T-helper 17 cell (primary cell): ENCODE measurements at regions not wholly inside any gene's neighbourhood (a gene's known extent, or its start where the extent isn't known, plus 50 kb on each side); places are given as distances from the start of the nearest gene placed in this dataset.

Experiments used
- ATAC-seq: fragments of 150-1000 bp; cut with Tn5 transposase; 2 replicates; pipeline ENCODE4 v1.10.0; 2021; ENCODE audit warnings: mild to moderate bottlenecking, moderate library complexity
- DNase-seq, 3 donors: peaks; one replicate each; pipeline versions ENCODE4 v3.0.0 to v3.0.0-alpha.2; 2020 to 2021
- H3K9me3 ChIP-seq: one replicate; pipeline ENCODE4 v1.7.0; 2013; ENCODE audit warnings: low read length, mild to moderate bottlenecking; ENCODE audit not compliant: control insufficient read depth, poor library complexity, severe bottlenecking
- H3K27ac Mint-ChIP-seq: one replicate; pipeline ENCODE4 v1.8.0; 2022; ENCODE audit warnings: mild to moderate bottlenecking, moderate library complexity, mixed read lengths
- H3K27me3 Mint-ChIP-seq: one replicate; pipeline ENCODE4 v1.8.0; 2022; ENCODE audit warnings: mixed read lengths
- H3K36me3 Mint-ChIP-seq: one replicate; pipeline ENCODE4 v1.8.0; 2022; ENCODE audit warnings: low read depth, mixed read lengths
- H3K4me1 Mint-ChIP-seq: one replicate; pipeline ENCODE4 v1.8.0; 2022; ENCODE audit warnings: mild to moderate bottlenecking, mixed read lengths
- H3K4me3 Mint-ChIP-seq: one replicate; pipeline ENCODE4 v1.8.0; 2022; ENCODE audit warnings: mild to moderate bottlenecking, moderate library complexity, mixed read lengths

DNA sequence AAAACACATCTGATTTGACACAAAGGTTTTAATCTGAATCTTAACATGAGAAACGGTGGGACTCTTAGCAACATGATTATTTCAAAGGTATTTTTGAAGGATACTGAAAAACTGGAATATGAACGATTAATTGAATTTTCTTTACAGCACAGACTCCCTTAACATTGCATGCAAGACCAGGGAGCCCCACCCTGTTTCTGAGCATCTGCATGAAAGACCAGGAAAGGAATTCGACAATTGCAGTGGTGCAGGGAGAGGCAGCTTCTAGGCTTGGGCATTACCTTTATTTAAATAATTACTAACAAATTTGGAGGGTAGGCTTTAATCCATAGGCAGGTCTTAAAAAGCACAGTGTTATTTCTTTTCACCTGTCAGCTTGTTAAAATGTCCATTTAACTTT, 240.6 kb upstream of the TOPAZ1 start:
- Mint-ChIP-seq H3K36me3 (no peaks in the 10 kb centered on the region), H3K27me3 (peaks cover 80% of the 10 kb centered on the region), H3K27ac (no peak overlapping the region), H3K4me3 (no peak overlapping the region), H3K4me1 (peaks cover 23% of the 10 kb centered on the region)
- peaks cover 4% of the 10 kb centered on the region for H3K9me3 ChIP-seq
- ATAC-seq: no peak
- no peak for DNase-seq

DNA sequence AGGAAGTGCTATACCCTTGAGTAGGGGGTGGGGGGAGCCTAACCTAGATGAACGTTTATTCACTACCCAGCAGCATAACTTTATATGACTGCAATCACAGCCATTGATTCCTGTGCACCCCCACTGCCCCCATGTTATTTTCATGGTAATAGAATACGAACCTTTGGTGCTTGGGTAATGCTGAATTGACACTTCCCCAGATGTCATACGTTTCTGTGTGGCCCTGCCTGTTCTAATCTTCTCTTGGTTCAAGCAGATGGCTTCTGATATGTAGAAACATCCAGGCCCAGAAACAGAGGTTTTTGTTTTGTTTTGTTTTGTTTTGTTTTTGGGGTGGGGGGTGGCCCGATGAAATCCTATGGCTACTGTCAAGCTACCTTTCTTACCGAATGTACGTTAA, 237.9 kb upstream of the TOPAZ1 start:
- Mint-ChIP-seq H3K36me3 (no peaks in the 10 kb centered on the region), H3K4me1 (peaks cover 5% of the 10 kb centered on the region), H3K27ac (no peak overlapping the region), H3K4me3 (no peak overlapping the region), H3K27me3 (peaks cover 63% of the 10 kb centered on the region)
- ATAC-seq (no peak), DNase-seq (no peak)
- peaks cover 4% of the 10 kb centered on the region for H3K9me3 ChIP-seq

DNA sequence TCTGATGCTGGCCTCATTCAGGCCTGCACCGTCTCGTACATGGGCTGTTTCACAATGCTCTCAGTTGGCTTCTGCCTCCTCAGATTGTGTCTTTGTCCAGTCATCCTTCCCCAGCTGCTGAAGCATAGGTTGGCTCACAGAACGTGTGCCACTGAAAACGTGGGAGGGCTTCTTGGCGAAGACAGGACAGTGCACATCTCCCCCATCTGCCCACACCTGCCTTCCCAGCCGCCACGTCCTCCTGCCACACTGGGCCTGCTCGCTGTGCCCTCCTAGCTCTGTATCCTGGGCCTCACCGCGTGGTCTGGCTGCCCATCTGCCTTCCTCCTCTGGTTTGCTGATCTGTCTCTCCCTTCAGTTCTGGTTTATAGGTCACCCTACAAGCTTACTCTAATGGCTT, 230.0 kb upstream of the TOPAZ1 start:
- ATAC-seq (no peak), DNase-seq (no peak)
- H3K4me3 Mint-ChIP-seq: no peak overlapping the region
- H3K36me3 Mint-ChIP-seq: peaks cover 10% of the 10 kb centered on the region
- no peaks in the 10 kb centered on the region for H3K9me3 ChIP-seq
- H3K4me1 Mint-ChIP-seq: no peaks in the 10 kb centered on the region
- H3K27me3 Mint-ChIP-seq: peaks cover 50% of the 10 kb centered on the region
- no peak overlapping the region for H3K27ac Mint-ChIP-seq

DNA sequence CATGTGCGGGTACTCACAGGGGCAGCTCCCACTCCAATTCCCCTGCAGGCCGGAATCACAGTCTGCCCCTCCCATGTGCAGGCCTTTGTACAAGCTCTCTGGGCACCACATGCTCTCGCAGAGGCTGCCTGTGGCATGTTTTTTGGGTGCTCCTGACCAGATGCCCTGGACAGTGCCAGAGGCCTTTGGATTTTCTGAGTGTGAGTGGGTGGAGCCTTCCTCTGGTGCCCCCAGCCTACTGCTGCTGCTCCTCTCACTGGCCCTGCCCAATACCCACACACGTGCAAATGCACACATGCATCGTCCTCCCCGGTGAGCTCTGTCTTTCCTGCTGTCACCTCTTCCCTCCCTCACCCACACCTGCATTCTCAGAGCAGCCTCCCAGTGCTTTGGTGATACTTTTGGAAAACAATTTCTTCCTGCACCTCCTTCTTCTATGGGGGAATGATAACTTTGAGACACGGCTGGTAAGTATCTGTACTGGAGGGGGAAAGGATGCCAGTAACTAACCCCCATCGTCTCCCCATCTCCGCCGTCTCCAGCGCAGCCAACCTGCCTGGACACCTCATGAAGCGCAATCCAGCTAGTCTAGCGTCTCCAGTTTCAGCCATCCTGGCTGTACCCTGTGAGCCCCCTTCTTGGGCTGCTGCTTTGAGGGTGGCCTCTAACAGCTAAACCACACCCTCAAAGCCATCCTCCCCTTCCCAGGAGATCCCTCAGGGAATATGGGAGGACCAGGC, 229.4 kb upstream of the TOPAZ1 start:
- no peaks in the 10 kb centered on the region for H3K4me1 Mint-ChIP-seq
- H3K27me3 Mint-ChIP-seq: peaks cover 54% of the 10 kb centered on the region
- no peak overlapping the region for H3K27ac Mint-ChIP-seq
- no peak for ATAC-seq
- peaks cover 10% of the 10 kb centered on the region for H3K36me3 Mint-ChIP-seq
- no peak overlapping the region for H3K4me3 Mint-ChIP-seq
- DNase-seq: no peak
- H3K9me3 ChIP-seq: no peaks in the 10 kb centered on the region

DNA sequence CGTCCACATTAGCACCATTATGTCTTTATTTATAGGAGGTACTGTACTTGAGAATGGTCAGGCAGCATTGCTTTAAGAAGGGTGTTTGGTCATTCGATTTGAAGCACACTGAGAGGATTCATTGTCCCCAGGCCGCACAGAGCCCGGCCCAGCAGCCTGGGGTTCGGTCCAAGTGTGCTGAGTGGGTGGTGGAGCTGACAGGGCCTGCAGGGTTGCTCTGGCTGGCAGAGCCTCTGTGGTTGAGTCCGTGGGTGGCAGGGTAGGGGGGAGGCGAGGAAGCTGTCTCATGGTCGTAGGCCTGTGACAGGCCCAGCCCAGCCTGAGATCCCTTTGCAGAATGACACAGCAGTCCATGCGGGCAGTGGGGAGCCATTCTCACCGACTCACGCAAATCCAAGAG, 227.7 kb upstream of the TOPAZ1 start:
- DNase-seq: no peak
- Mint-ChIP-seq H3K27ac (no peak overlapping the region), H3K36me3 (peaks cover 10% of the 10 kb centered on the region), H3K4me1 (no peaks in the 10 kb centered on the region), H3K4me3 (no peak overlapping the region), H3K27me3 (peaks cover 54% of the 10 kb centered on the region)
- H3K9me3 ChIP-seq: no peaks in the 10 kb centered on the region
- no peak for ATAC-seq

GRCh38 chr3:44015170-44015569, 226.5 kb upstream of the TOPAZ1 start:
- H3K27ac Mint-ChIP-seq: no peak overlapping the region
- peaks cover 57% of the 10 kb centered on the region for H3K27me3 Mint-ChIP-seq
- H3K36me3 Mint-ChIP-seq: peaks cover 10% of the 10 kb centered on the region
- no peak overlapping the region for H3K4me3 Mint-ChIP-seq
- H3K9me3 ChIP-seq: no peaks in the 10 kb centered on the region
- DNase-seq (no peak), ATAC-seq (no peak)
- no peaks in the 10 kb centered on the region for H3K4me1 Mint-ChIP-seq

GRCh38 chr3:44016818-44017217, 224.9 kb upstream of the TOPAZ1 start:
- Mint-ChIP-seq H3K27me3 (peaks cover 62% of the 10 kb centered on the region), H3K4me1 (no peaks in the 10 kb centered on the region), H3K4me3 (no peak overlapping the region), H3K27ac (no peak overlapping the region), H3K36me3 (peaks cover 4% of the 10 kb centered on the region)
- H3K9me3 ChIP-seq: no peaks in the 10 kb centered on the region
- ATAC-seq (no peak), DNase-seq (no peak)

- Mint-ChIP-seq H3K36me3 (peaks cover 2% of the 10 kb centered on the region), H3K27me3 (peaks cover 62% of the 10 kb centered on the region), H3K27ac (no peak overlapping the region), H3K4me3 (no peak overlapping the region), H3K4me1 (peaks cover 3% of the 10 kb centered on the region)
- no peaks in the 10 kb centered on the region for H3K9me3 ChIP-seq
- ATAC-seq: no peak
- no peak for DNase-seq
Measured at GRCh38 chr3:44018926-44019325, 222.8 kb upstream of the TOPAZ1 start.

DNA sequence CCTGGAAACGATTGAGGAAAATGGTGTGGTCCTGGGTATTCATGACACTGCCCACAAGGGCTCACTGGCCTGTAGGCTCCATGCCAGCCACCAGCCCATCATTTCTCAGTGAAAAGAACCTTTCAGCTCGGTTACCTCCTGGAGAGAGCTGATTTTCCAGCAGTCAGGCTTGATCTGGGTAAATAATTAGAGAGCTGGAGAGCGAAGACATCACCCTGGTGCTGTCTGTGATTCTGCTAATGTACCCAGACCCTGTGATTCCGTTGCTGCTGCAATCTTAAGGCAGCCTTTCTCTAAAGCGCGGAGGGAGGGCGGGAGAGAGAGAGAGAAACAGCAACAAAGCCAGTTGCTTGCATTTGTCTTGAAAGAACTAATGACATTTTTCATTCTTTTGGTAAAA, 221.9 kb upstream of the TOPAZ1 start:
- H3K27ac Mint-ChIP-seq: no peak overlapping the region
- DNase-seq: no peak
- peaks cover 2% of the 10 kb centered on the region for H3K36me3 Mint-ChIP-seq
- no peaks in the 10 kb centered on the region for H3K9me3 ChIP-seq
- H3K4me1 Mint-ChIP-seq: peaks cover 3% of the 10 kb centered on the region
- H3K27me3 Mint-ChIP-seq: peaks cover 70% of the 10 kb centered on the region
- no peak for ATAC-seq
- no peak overlapping the region for H3K4me3 Mint-ChIP-seq

DNA sequence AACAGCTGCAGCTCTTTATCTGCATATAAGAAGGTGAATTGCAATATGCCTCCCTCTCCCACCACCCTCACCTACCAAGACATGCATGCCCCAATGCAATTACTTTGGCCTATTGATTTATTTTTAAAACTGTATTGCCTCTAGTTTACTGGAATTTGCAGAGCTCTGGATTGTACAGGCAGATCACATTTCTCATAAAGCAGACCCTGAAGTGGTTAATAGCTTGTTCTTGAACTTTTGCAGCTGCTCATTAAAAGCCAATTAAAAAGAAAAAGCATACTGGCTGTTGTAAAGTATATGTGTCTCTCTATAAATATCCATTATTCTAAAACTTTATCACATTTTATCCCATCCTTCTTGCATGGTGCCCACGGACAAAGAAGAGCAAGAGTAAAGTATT, 221.5 kb upstream of the TOPAZ1 start:
- H3K36me3 Mint-ChIP-seq: peaks cover 2% of the 10 kb centered on the region
- H3K4me1 Mint-ChIP-seq: peaks cover 3% of the 10 kb centered on the region
- no peaks in the 10 kb centered on the region for H3K9me3 ChIP-seq
- DNase-seq: no peak
- no peak for ATAC-seq
- H3K27ac Mint-ChIP-seq: no peak overlapping the region
- peaks cover 70% of the 10 kb centered on the region for H3K27me3 Mint-ChIP-seq
- H3K4me3 Mint-ChIP-seq: no peak overlapping the region

DNA sequence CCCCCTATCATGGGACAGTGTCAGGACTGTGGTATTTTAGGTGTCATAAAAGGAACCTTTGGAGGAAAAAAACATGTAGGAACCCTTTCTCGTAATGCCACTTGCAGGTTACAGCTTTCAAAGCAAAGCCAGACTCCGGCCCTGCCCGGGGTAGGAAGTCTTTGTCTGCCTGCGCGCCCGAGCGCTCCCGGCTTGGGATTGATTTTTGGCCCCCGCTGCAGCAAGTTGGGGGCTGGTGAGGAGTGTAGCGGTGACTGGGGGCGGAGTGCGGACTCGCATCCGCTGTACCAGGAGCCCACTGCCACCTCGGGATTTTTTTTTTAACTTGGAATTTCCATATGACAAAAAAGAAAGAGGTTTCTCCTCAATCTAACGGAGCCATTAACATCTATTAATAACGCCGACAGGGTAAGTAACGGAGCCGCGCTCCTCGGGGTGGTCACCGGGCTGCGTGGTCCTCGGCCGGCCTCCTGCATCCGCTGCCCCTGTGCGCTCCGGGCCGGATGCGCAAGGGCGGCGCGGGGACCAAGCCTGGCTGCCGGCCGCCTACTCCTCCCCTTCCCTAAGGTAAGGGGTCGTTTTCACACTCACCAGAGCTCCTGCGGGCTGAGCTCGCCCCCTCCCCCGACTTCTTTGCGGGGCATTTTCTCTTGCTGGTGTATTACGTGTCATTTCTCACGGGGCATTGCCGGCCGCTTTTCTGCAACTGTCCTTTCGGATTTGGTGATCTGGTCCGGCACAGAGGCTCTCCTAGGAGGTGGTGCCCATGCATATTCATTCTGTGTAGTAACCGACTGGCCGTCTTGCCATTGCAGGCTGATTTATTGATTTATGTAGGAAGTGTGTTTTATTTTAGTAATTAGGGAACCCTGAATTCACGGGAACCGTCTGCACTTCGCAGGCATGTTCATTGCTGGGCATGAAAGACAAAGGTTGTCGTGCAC, 219.8 kb upstream of the TOPAZ1 start:
- peaks cover 3% of the 10 kb centered on the region for H3K4me1 Mint-ChIP-seq
- H3K27me3 Mint-ChIP-seq: peaks cover 81% of the 10 kb centered on the region
- H3K36me3 Mint-ChIP-seq: no peaks in the 10 kb centered on the region
- ATAC-seq (no peak), DNase-seq (no peak)
- H3K9me3 ChIP-seq: no peaks in the 10 kb centered on the region
- no peak overlapping the region for H3K27ac Mint-ChIP-seq
- H3K4me3 Mint-ChIP-seq: peak overlapping the region; percentile 61

GRCh38 chr3:44023961-44024593, 217.6 kb upstream of the TOPAZ1 start:
- Mint-ChIP-seq H3K4me3 (no peak overlapping the region), H3K27me3 (peaks cover 86% of the 10 kb centered on the region), H3K27ac (no peak overlapping the region), H3K36me3 (no peaks in the 10 kb centered on the region), H3K4me1 (peaks cover 3% of the 10 kb centered on the region)
- no peaks in the 10 kb centered on the region for H3K9me3 ChIP-seq
- ATAC-seq (no peak), DNase-seq (no peak)

- Mint-ChIP-seq H3K27me3 (peaks cover 74% of the 10 kb centered on the region), H3K36me3 (no peaks in the 10 kb centered on the region)
Measured at GRCh38 chr3:44026220-44026865, 215.3 kb upstream of the TOPAZ1 start.

More at GRCh38 chr3:44026220-44026865, 215.3 kb upstream of the TOPAZ1 start:
- Mint-ChIP-seq H3K4me3 (no peak overlapping the region), H3K27ac (no peak overlapping the region), H3K4me1 (peaks cover 3% of the 10 kb centered on the region)
- H3K9me3 ChIP-seq: no peaks in the 10 kb centered on the region
- ATAC-seq (no peak), DNase-seq (no peak)
